ENCODE measurements at regions not wholly inside any gene's neighbourhood (a gene's known extent, or its start where the extent isn't known, plus 50 kb on each side); places are given as distances from the start of the nearest gene placed in this dataset.
"Not testable (repeated sequence)": the region's sequence is repeated elsewhere in the genome, so short reads cannot be mapped to it uniquely, and the experiment has no call there.

DNA sequence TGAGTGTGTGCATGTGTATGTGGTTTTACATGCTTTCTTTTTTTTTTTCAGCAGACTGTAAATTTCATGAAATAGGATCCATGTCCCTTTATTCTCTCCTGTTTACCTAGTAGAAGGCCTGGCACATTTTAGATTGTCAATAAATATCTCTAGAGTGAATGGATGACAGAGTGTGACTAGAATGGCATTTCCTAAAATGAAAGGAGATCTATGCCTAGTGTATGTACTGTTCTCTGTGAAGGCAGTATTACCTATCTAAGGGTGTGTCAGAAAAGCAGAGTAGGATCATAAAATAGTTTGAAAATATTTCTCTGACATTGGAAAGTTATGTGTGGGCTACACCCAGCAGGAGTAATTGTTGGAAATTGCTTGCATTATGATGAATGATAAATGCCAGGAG, 1876.0 kb upstream of the C9orf72 start:
- Histone ChIP-seq H3K4me3 (ENCODE audit: low read length) (no peak overlapping the region), H3K36me3 (replicated peaks; ENCODE audit: insufficient read depth, low read length) (no peaks in the 10 kb centered on the region), H3K9me2 (replicated peaks; ENCODE audit: insufficient read depth, low read length) (no peaks in the 10 kb centered on the region), H2AFZ (ENCODE audit: low read length) (no peak overlapping the region), H3K9me3 (replicated peaks; ENCODE audit: insufficient read depth, low read length) (no peaks in the 10 kb centered on the region), H3K9ac (ENCODE audit: low read length) (no peak overlapping the region), H3K79me2 (ENCODE audit: low read length) (no peaks in the 10 kb centered on the region), H3K27me3 (replicated peaks; ENCODE audit: insufficient read depth, low read length) (no peaks in the 10 kb centered on the region), H3F3A (ENCODE audit: insufficient read depth, low read length) (no peaks in the 10 kb centered on the region), H3K4me2 (ENCODE audit: low read depth, low read length) (no peak overlapping the region), H3K27ac (ENCODE audit: low read length) (no peak overlapping the region), H3K4me1 (ENCODE audit: low read length) (no peaks in the 10 kb centered on the region), H4K20me1 (ENCODE audit: insufficient read depth, low read length) (no peaks in the 10 kb centered on the region)
- no peak for DNase-seq
- TF ChIP-seq EZH2phosphoT487 (IDR thresholded peaks at IDR 0.05; ENCODE audit: low read length) (no peak), CTCF (IDR thresholded peaks at IDR 0.05; ENCODE audit: low read length) (no peak), EZH2 (optimal IDR thresholded peaks at IDR 0.05; ENCODE audit: low read depth, low read length) (no peak)

GRCh38 chr9:29450343-29450875, 1877.1 kb upstream of the C9orf72 start:
- not testable (repeated sequence) for H3K4me2 ChIP-seq (ENCODE audit: low read depth, low read length); H3K36me3 ChIP-seq (replicated peaks; ENCODE audit: insufficient read depth, low read length); H3K9me2 ChIP-seq (replicated peaks; ENCODE audit: insufficient read depth, low read length); H3K4me3 ChIP-seq (ENCODE audit: low read length); H3K9me3 ChIP-seq (replicated peaks; ENCODE audit: insufficient read depth, low read length); H3K27me3 ChIP-seq (replicated peaks; ENCODE audit: insufficient read depth, low read length); DNase-seq; H3F3A ChIP-seq (ENCODE audit: insufficient read depth, low read length); H3K27ac ChIP-seq (ENCODE audit: low read length); H3K9ac ChIP-seq (ENCODE audit: low read length); H3K79me2 ChIP-seq (ENCODE audit: low read length); H2AFZ ChIP-seq (ENCODE audit: low read length); H4K20me1 ChIP-seq (ENCODE audit: insufficient read depth, low read length); H3K4me1 ChIP-seq (ENCODE audit: low read length)

DNA sequence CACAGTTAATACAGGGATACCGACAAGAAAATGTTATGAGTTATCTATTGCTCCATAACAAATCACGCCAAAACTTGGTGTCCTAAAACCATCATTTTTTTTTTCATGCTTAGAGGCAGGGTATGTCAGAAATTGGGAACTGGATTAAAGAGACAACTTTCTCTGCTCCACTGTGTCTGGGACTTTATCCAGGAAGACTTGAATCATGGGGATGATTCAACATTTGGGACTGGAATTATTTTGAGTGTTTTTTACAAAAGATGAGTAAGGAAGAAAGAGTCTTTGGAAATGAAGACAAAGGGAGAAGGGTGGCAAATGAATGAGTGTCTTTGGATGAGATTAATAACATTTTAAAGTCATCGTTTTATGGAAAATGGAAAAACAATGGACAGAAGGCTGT, 1883.7 kb upstream of the C9orf72 start:
- H4K20me1 ChIP-seq (ENCODE audit: insufficient read depth, low read length) = no peaks in the 10 kb centered on the region
- no peak overlapping the region for H3K27ac ChIP-seq (ENCODE audit: low read length)
- no peaks in the 10 kb centered on the region for H3K9me2 ChIP-seq (replicated peaks; ENCODE audit: insufficient read depth, low read length)
- no peaks in the 10 kb centered on the region for H3K79me2 ChIP-seq (ENCODE audit: low read length)
- no peak overlapping the region for H2AFZ ChIP-seq (ENCODE audit: low read length)
- H3K4me1 ChIP-seq (ENCODE audit: low read length) = no peaks in the 10 kb centered on the region
- TF ChIP-seq CTCF (IDR thresholded peaks at IDR 0.05; ENCODE audit: low read length) (no peak), EZH2phosphoT487 (IDR thresholded peaks at IDR 0.05; ENCODE audit: low read length) (no peak), EZH2 (optimal IDR thresholded peaks at IDR 0.05; ENCODE audit: low read depth, low read length) (no peak)
- H3K27me3 ChIP-seq (replicated peaks; ENCODE audit: insufficient read depth, low read length) = no peaks in the 10 kb centered on the region
- H3K9ac ChIP-seq (ENCODE audit: low read length) = no peak overlapping the region
- H3K4me3 ChIP-seq (ENCODE audit: low read length) = no peak overlapping the region
- no peaks in the 10 kb centered on the region for H3K9me3 ChIP-seq (replicated peaks; ENCODE audit: insufficient read depth, low read length)
- no peaks in the 10 kb centered on the region for H3F3A ChIP-seq (ENCODE audit: insufficient read depth, low read length)
- H3K36me3 ChIP-seq (replicated peaks; ENCODE audit: insufficient read depth, low read length) = no peaks in the 10 kb centered on the region
- DNase-seq = no peak
- H3K4me2 ChIP-seq (ENCODE audit: low read depth, low read length) = no peak overlapping the region

DNA sequence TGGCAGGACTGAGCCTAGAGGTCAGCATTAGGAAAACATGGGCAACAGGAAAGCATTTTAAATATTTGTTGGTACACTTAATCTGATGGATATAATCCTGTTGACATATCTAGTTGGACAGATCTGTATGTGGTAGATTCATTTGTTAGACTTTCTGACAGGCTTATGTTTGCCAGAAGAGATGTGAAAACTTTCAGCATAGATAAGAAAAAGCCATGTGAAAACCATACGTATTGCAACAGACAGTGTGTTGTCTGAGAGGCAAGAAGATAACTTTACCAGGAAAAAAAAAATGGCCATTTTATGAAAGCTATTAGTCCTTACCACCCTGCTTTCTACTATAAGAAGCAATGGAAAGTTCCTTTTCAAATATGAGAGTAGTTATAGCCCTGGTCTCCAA, 1902.2 kb upstream of the C9orf72 start:
- no peak for DNase-seq
- Histone ChIP-seq H3F3A (ENCODE audit: insufficient read depth, low read length) (no peaks in the 10 kb centered on the region), H3K27ac (ENCODE audit: low read length) (no peak overlapping the region)

More for the DNA sequence above, 1902.2 kb upstream of the C9orf72 start:
- Histone ChIP-seq H3K27me3 (replicated peaks; ENCODE audit: insufficient read depth, low read length) (no peaks in the 10 kb centered on the region), H3K36me3 (replicated peaks; ENCODE audit: insufficient read depth, low read length) (no peaks in the 10 kb centered on the region), H3K9me2 (replicated peaks; ENCODE audit: insufficient read depth, low read length) (no peaks in the 10 kb centered on the region), H3K4me1 (ENCODE audit: low read length) (no peaks in the 10 kb centered on the region), H3K9ac (ENCODE audit: low read length) (no peak overlapping the region), H2AFZ (ENCODE audit: low read length) (no peak overlapping the region), H3K4me2 (ENCODE audit: low read depth, low read length) (no peak overlapping the region), H3K9me3 (replicated peaks; ENCODE audit: insufficient read depth, low read length) (no peaks in the 10 kb centered on the region), H3K4me3 (ENCODE audit: low read length) (no peak overlapping the region), H4K20me1 (ENCODE audit: insufficient read depth, low read length) (no peaks in the 10 kb centered on the region), H3K79me2 (ENCODE audit: low read length) (no peaks in the 10 kb centered on the region)
- no peak for TF ChIP-seq EZH2phosphoT487 (IDR thresholded peaks at IDR 0.05; ENCODE audit: low read length)
- no peak for TF ChIP-seq EZH2 (optimal IDR thresholded peaks at IDR 0.05; ENCODE audit: low read depth, low read length)
- TF ChIP-seq CTCF (IDR thresholded peaks at IDR 0.05; ENCODE audit: low read length) = no peak
